Nephron progenitor cell (in vitro differentiated cells): ENCODE measurements at regions not wholly inside any gene's neighbourhood (a gene's known extent, or its start where the extent isn't known, plus 50 kb on each side); places are given as distances from the start of the nearest gene placed in this dataset.
"Not testable (repeated sequence)": the region's sequence is repeated elsewhere in the genome, so short reads cannot be mapped to it uniquely, and the experiment has no call there.

Source experiments
- DNase-seq: peaks from one replicate; pipeline ENCODE4 v3.0.0; 2021
- H3K27ac Mint-ChIP-seq: 2 replicates; pipeline ENCODE4 v1.8.0; 2021; ENCODE audit warnings: mild to moderate bottlenecking, moderate library complexity, mixed read lengths
- H3K27me3 Mint-ChIP-seq: 2 replicates; pipeline ENCODE4 v1.8.0; 2021; ENCODE audit warnings: mild to moderate bottlenecking, low read depth, mixed read lengths; ENCODE audit not compliant: poor library complexity
- H3K36me3 Mint-ChIP-seq: 2 replicates; pipeline ENCODE4 v1.8.0; 2021; ENCODE audit warnings: low read depth, mixed read lengths
- H3K4me1 Mint-ChIP-seq: 2 replicates; pipeline ENCODE4 v1.8.0; 2021; ENCODE audit warnings: mixed read lengths
- H3K4me3 Mint-ChIP-seq: 2 replicates; pipeline ENCODE4 v1.8.0; 2021; ENCODE audit warnings: mild to moderate bottlenecking, moderate library complexity, mixed read lengths
- H3K9me3 Mint-ChIP-seq: 2 replicates; pipeline ENCODE4 v1.8.0; 2021; ENCODE audit warnings: mild to moderate bottlenecking, moderate library complexity, mixed read lengths
- CTCF ChIP-seq: fragments of 200-600 bp; sonication (generic); IDR thresholded peaks from 2 replicates; pipeline ENCODE4 v1.5.0; 2021; ENCODE audit warnings: antibody characterized with exemption

GRCh38 chr2:5022061-5022460 is 670.1 kb upstream of the SOX11 start:
- H3K36me3 Mint-ChIP-seq = peaks cover 12% of the 10 kb centered on the region
- no peak overlapping the region for H3K4me3 Mint-ChIP-seq
- no peak for TF ChIP-seq CTCF
- DNase-seq = peak; percentile 4
- H3K27ac Mint-ChIP-seq = peak overlapping the region; percentile 2
- peaks cover 26% of the 10 kb centered on the region for H3K9me3 Mint-ChIP-seq
- H3K4me1 Mint-ChIP-seq = no peaks in the 10 kb centered on the region
- peaks cover 2% of the 10 kb centered on the region for H3K27me3 Mint-ChIP-seq

- not testable (repeated sequence) for H3K4me3 Mint-ChIP-seq, H3K4me1 Mint-ChIP-seq, DNase-seq, H3K27me3 Mint-ChIP-seq
- H3K27ac Mint-ChIP-seq = peak overlapping the region; percentile 90
- peaks cover 12% of the 10 kb centered on the region for H3K36me3 Mint-ChIP-seq
- H3K9me3 Mint-ChIP-seq = peaks cover 26% of the 10 kb centered on the region
Observed at GRCh38 chr2:5022708-5023635, 669.2 kb upstream of the SOX11 start.

GRCh38 chr2:5026571-5027234 is 665.5 kb upstream of the SOX11 start:
- no peak overlapping the region for H3K27ac Mint-ChIP-seq
- peaks cover 12% of the 10 kb centered on the region for H3K36me3 Mint-ChIP-seq
- H3K9me3 Mint-ChIP-seq = peaks cover 26% of the 10 kb centered on the region
- TF ChIP-seq CTCF = no peak
- H3K4me3 Mint-ChIP-seq = no peak overlapping the region
- DNase-seq = no peak
- H3K27me3 Mint-ChIP-seq = peaks cover 2% of the 10 kb centered on the region
- H3K4me1 Mint-ChIP-seq = no peaks in the 10 kb centered on the region

- Mint-ChIP-seq H3K27ac (no peak overlapping the region), H3K4me1 (no peaks in the 10 kb centered on the region), H3K4me3 (no peak overlapping the region), H3K9me3 (no peaks in the 10 kb centered on the region), H3K36me3 (no peaks in the 10 kb centered on the region), H3K27me3 (peaks cover 5% of the 10 kb centered on the region)
- no peak for TF ChIP-seq CTCF
- no peak for DNase-seq
Observed at GRCh38 chr2:5035057-5035488, 657.1 kb upstream of the SOX11 start.

GRCh38 chr2:5036256-5036655 is 655.9 kb upstream of the SOX11 start:
- peaks cover 11% of the 10 kb centered on the region for H3K27me3 Mint-ChIP-seq
- no peaks in the 10 kb centered on the region for H3K36me3 Mint-ChIP-seq
- no peak overlapping the region for H3K27ac Mint-ChIP-seq
- H3K4me1 Mint-ChIP-seq = no peaks in the 10 kb centered on the region
- H3K9me3 Mint-ChIP-seq = no peaks in the 10 kb centered on the region
- no peak for DNase-seq
- no peak overlapping the region for H3K4me3 Mint-ChIP-seq
- no peak for TF ChIP-seq CTCF

GRCh38 chr2:5039241-5039975 is 652.8 kb upstream of the SOX11 start:
- TF ChIP-seq CTCF = no peak
- no peaks in the 10 kb centered on the region for H3K9me3 Mint-ChIP-seq
- no peak overlapping the region for H3K27ac Mint-ChIP-seq
- no peak overlapping the region for H3K4me3 Mint-ChIP-seq
- no peak for DNase-seq
- H3K4me1 Mint-ChIP-seq = peaks cover 4% of the 10 kb centered on the region
- no peaks in the 10 kb centered on the region for H3K36me3 Mint-ChIP-seq
- H3K27me3 Mint-ChIP-seq = peaks cover 11% of the 10 kb centered on the region
